Gastrocnemius medialis (tissue), 4 donors: ENCODE measurements at regions not wholly inside any gene's neighbourhood (a gene's known extent, or its start where the extent isn't known, plus 50 kb on each side); places are given as distances from the start of the nearest gene placed in this dataset.

ENCODE experiments used
- CTCF ChIP-seq, 5 experiments: fragments of 450-650 bp in 3 of 5; fragments of 200-600 bp in 2 of 5; sonication (generic) in 2 of 5; IDR thresholded peaks in 4 of 5; conservative IDR thresholded peaks in 1 of 5; 1 replicate in 4 of 5; 2 replicates in 1 of 5; pipeline ENCODE4 v1.5.1; 2016 to 2019; ENCODE audit warnings: antibody characterized with exemption in 5 of 5, mild to moderate bottlenecking in 3 of 5, moderate library complexity in 3 of 5
- POLR2A ChIP-seq, 2 donors: fragments of 450-650 bp; IDR thresholded peaks; one replicate each; pipeline ENCODE4 v1.6.1; 2017; ENCODE audit warnings: antibody characterized with exemption in 2 of 2, mild to moderate bottlenecking in 2 of 2, moderate library complexity in 2 of 2

- TF ChIP-seq CTCF (IDR thresholded peaks at IDR 0.05 in 4 of 5, conservative IDR thresholded peaks at IDR 0.05 in 1 of 5), result no peak
- TF ChIP-seq POLR2A (IDR thresholded peaks at IDR 0.05), result no peak
Observed at GRCh38 chr2:121906170-121906569, 150.7 kb downstream of the TSN start.
